Right lobe of liver (tissue), 4 donors: ENCODE measurements at regions not wholly inside any gene's neighbourhood (a gene's known extent, or its start where the extent isn't known, plus 50 kb on each side); places are given as distances from the start of the nearest gene placed in this dataset.

Source experiments
- CTCF ChIP-seq, 4 donors: fragments of 200-600 bp in 3 of 4; fragments of 450-650 bp in 1 of 4; IDR thresholded peaks; one replicate each; pipeline versions ENCODE4 v1.5.1 to v1.8.0; 2016 to 2022; ENCODE audit warnings: antibody characterized with exemption in 4 of 4, mild to moderate bottlenecking in 2 of 4
- POLR2A ChIP-seq: fragments of 450-650 bp; IDR thresholded peaks from one replicate; pipeline ENCODE4 v1.6.1; 2017; ENCODE audit warnings: antibody characterized with exemption, mild to moderate bottlenecking
- donor health status: DM: no; HTN: no; CAD: no.
- donor health status: DM: no; HTN: no; CAD: no.
- donor health status: DM: no; HTN: yes; CAD: no.

- no peak for TF ChIP-seq POLR2A
- no peak for TF ChIP-seq CTCF (IDR thresholded peaks at IDR 0.05)
Measured at GRCh38 chr12:74685385-74685784, 147.8 kb downstream of the ATXN7L3B start.
